Anterior cingulate cortex (tissue), 58 donors: ENCODE measurements at regions not wholly inside any gene's neighbourhood (a gene's known extent, or its start where the extent isn't known, plus 50 kb on each side); places are given as distances from the start of the nearest gene placed in this dataset.
"Not testable (repeated sequence)": the region's sequence is repeated elsewhere in the genome, so short reads cannot be mapped to it uniquely, and the experiment has no call there.

Source experiments
- DNase-seq, 58 donors: peaks; one replicate each; lab custom pipeline; 2025; lab: John Stamatoyannopoulos, UW

DNA sequence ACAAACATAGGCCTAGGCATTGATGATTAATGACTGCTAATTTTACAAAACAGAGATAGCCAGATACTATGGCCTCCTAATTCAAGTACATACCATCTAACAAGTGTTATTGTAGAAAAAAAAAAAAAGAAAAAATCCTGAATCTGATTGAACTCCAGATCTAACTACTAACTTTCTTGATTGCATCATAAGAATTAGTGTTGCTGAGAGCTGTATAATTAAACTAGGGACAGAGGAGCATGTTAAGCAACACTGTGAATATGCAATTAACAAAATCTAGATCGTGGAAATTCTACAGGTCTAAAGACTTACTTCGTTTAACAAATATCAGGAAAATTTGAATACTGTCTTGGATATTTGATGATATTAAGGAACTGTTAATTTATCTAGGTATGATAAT lies 208.3 kb upstream of the ZNF608 start:
- DNase-seq, result no peak

DNA sequence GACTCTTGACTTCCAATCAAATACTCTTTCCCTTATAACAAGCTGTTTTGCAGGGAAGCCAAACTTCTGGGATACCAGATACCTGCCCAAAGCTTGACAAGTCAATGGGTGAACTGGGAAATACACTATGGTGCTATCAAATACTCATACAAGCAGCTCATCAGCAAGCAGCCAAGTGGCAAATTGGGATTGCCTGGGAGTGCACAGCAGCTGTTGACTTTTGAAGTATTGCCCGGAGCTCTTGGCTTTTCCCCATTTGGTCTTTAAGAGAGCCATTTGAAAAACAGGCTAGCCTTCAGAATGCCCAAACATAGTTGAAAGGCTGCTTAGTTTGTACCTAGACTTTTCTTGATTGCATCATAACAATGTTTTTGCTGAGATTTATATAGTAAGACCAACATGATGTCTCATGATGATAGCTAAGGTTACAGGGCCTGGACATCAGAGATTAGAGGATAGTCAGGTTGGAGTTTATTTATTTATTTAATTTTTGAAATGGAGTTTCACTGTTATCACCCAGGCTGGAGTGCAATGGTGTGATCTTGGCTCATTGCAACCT lies 210.1 kb upstream of the ZNF608 start:
- DNase-seq, result peak in 15 of 58 donors; percentile 1 to 26 (median 5)

DNA sequence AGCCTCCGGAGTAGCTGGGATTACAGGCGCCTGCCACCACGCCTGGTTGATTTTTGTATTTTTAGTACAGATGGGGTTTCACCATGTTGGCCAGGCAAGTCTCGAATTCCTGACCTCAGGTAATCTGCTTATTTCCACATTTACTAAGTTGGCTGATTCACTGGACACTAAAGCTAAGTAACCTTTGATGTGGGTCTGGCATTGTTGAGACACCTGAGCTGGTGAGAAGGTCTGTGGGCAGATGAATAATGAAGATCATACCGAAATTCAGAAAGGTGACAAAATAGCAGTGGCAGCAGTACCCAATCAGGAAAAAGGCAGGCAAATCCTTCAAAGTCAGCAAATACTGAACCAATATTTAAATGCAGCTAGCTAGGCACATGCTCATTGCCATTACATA lies 210.6 kb upstream of the ZNF608 start:
- no peak for DNase-seq

DNA sequence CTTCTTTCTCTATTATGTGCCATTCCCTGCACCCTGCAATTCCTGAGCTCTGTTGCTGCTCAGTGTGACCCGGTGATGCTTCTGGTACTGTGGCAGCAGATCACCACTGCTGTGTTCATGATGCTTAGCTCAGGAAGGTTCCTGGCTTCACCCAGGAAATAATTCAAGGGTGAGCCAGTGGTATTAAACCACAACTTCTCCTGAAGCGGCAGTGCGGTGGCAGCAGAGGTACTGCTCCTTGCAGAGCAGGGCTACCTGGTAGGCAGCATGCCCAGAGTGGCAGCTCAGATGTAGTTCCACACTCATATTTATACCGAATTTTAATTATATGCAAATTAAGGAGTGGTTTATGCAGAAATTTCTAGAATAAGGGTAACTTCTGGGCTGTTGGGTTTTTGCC lies 213.8 kb upstream of the ZNF608 start:
- no peak for DNase-seq

DNA sequence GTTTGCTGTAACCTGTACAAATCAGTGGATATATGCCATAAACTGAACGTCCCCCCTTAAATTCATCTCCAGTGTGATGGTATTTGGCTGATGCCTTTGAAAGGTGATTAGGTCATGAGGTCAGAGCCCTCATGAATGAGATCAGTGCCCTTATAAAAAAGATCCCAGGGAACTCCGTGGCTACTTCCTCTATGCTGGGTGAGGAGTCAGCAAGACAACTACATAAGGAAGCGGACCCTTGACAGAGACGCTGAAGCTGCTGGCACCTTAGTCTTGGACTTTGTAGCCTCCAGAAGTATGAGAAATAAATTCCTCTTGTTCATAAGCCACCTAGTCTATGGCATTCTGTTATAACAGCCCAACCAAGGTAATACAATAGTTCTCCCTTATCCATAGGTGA lies 215.1 kb upstream of the ZNF608 start:
- DNase-seq, result no peak

DNA sequence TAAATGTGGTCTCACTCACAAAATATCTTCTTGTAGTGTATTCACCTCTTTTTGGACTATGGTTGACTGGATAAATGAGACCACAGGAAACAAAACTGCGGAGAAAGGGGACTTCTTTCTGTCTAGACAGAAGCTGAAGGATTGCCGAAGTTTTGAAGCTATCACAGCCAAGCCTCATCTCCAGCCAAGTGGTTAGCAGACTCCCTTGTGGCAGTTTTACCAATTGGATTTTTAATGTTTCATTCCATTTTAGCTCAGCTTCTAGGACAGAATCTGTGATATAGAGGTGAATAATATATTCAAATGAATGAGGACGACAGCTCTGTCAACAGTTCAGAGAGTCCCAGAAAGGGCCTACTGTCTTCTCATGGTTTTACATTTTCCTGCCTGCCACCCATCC lies 215.7 kb upstream of the ZNF608 start:
- DNase-seq, result no peak

DNA sequence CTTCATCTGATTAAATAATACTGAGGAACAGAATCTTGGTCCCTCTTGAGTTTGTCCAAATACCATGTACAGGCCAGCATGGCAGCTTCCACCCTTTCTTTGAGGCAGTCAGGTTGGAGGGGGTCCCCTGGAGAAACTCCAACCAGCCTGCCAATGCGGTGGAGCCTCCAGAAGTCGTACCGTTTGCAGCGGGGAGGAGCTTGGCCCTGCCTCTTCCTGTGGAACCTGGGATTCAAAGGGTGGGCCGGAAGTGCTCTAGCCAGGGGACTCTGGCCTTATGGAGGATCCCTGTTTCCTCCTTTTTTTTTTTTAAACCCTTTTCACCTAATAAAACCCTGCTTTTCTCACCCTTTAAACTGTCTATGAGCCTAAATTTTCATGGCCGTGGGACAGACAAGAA lies 216.3 kb upstream of the ZNF608 start:
- DNase-seq, result no peak

DNA sequence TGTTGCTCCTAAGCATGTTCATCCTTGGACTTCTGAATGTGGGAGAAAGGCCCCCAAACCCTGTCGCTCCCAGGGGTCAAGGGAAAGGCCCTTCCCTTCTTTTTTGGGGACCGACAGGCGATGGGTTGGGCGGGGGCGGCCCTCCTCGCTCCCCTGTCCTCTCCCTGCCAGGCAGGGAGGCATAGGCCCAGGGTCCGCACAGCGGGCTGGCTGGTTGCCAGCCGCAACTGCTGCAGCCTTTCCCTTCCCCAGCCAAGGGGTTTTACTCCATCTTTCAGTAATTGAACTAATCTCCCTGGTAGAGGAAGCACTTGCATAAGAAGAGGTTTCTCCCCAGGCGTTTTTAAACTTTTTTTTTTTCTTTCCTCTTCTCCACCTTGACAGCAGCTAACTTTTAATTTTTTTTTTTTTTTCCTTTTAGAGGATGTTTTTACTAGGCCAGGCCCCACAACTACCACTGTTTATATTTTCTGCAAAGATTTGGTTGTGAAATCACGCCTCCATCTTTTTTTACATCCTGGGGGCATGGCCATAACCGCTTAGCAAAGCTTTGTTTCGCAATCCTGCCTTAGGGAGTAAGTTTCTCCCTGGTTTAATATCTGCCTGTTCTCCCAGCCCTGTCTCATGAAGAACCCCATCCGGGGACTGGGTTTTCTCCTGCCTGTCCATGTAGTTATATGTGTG lies 216.9 kb upstream of the ZNF608 start:
- DNase-seq, result no peak

DNA sequence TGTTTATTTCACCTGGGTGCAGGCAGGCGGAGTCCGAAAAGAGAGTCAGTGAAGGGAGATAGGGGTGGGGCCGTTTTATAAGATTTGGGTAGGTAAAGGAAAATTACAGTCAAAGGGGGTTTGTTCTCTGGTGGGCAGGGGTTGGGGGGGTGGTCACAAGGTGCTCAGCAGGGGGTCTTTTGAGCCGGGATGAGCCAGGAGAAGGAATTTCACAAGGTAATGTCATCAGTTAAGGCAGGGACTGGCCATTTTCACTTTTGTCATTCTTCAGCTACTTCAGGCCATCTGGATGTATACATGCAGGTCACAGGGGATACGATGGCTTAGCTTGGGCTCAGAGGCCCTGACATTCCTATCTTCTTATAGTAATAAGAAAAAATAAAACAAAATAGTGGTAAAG lies 220.3 kb upstream of the ZNF608 start:
- not testable (repeated sequence) for DNase-seq

DNA sequence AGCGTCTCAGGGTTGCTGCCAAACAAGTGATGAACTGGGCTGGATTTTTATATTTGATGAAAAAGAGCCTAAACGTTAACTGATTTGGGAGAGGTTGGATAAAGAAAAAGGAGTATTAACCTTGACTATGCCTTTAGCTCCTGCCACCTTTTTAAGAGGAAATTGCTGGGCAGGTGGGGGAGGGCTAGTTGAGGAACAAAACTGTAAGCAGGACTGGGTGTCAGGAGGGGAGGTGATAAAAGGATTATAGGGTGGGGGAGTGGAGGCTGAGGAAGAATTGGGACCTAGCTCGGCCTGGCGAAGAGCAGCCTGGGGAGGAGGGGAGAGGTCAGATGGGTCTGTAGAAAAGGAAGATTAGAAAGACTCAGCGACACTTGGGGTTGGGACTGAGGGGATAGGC lies 223.9 kb upstream of the ZNF608 start:
- not testable (repeated sequence) for DNase-seq

DNA sequence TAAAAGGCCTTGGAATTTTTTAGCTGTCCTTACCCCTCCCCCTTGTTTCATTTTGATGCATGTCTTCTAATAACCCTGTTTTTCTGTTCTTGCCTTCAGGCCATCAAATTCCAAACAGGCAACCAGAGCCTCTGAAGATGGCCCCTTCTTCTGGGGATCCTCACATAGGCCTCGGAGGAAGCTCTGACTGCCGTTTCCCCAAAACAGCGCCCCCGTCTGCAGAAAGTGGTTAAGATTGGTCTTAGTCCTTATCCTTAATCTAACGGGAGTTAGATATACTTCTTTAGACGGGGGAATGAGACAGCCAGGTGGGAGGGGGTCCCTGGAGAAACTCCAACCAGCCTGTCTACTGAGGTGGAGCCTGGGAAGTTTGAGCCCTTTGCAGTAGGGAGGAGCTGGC lies 226.3 kb upstream of the ZNF608 start:
- DNase-seq, result no peak

DNA sequence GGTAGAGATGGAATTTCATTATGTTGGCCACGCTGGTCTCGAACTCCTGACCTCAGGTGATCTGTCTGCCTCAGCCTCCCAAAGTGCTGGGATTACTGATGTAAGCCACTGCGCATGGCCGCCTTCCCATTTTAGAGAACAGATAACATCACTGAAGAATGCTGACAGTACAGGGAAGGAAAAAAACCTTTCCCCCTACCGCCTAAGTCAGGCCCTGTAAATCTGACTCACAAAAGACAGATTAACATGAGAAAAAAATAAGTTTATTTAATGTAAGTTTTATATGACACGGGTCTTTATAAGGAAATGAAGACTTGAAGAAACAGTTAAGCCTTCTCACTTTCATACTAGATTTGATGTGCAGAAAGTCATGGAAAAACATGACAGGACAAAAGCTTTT lies 227.2 kb upstream of the ZNF608 start:
- no peak for DNase-seq

DNA sequence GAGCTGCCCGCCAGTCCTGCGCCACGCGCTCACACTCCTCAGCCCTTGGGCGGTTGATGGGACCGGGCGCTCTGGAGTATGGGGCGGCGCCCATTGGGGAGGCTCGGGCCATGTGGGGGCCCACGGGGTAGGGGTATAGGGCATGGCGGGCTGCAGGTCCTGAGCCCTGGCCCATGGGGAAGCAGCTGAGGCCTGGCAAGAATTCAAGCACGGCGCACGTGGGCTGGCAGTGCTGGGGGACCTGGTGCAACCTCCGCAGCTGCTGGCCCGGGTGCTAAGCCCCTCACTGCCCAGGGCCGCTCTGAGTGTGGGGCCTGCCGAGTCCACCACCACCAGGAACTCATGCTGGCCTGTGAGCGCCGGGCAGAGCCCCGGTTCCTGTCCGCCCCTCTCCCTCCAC lies 229.6 kb upstream of the ZNF608 start:
- no peak for DNase-seq

DNA sequence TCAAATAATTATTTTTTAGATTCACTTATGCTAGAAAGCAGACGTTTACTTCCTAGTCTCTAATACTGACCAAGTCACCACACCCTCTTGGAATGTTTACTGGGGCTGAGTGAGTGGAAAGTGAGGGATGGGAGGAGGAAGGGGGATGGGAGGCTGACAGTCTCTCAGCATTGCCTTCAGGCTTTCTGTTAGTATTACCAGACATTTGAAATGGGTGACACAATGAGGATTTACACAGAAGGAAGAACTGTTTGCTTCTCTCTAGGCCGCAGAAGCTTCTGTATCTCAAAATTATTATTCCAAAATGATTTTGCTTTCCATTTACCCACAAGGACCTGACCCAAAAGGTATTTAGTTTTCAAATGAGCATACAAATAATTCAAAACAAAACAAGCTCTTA lies 232.8 kb upstream of the ZNF608 start:
- no peak for DNase-seq

DNA sequence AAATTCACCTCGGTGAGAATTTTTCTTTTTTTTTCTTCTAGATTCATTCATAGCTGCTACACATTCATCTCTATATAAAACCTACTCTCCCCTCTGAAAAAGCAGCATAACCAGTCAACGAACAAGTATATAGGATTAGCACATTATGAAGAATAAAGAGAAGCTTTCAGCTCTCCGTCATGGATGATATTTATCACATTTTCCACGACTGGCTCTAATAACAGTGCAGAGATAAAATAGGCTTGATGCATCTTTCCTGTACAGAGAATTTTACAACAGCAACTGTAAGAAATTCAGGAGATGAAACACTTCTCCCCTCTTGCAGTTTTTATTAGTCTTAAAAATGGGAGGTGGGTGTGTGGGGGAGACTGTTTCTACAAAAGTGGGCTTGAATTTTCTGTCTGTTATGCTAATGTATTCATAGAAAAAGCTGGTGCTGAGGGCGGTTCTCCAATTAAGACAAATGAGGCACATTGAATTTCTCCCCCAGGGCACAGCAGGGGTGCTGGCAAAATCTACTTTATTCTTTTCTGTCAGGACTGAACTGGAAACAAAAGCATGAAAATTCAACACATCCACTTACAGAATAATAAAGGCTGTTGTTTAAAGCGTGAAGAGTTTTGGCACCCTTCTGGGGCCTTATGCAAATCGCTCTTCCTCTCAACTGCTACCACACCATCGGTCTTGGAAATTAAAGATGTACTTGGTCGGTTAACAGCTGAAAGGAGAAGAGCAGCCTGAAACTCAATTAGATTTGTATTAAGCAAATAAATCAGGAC lies 233.9 kb upstream of the ZNF608 start:
- DNase-seq, result peak in 37 of 58 donors; percentile 2 to 77 (median 34)

DNA sequence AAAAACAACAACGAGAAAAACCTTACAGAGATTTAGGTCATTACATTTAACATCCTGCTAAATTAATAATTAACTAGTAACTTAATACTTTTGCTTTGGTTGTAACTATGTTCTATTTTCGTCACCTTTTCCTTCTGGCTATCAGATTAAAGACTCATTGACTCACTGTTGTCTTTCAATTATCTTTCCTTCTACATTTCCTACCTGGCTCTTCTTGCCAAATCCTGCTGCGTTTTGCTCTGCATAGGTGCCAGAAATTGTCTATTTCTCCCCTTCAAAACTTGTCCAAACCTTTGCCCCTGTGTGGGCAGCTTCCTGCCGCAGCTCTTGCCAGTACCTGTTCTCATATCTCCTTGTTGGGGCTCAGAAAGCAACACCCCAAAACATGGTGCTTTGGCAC lies 235.5 kb upstream of the ZNF608 start:
- no peak for DNase-seq

DNA sequence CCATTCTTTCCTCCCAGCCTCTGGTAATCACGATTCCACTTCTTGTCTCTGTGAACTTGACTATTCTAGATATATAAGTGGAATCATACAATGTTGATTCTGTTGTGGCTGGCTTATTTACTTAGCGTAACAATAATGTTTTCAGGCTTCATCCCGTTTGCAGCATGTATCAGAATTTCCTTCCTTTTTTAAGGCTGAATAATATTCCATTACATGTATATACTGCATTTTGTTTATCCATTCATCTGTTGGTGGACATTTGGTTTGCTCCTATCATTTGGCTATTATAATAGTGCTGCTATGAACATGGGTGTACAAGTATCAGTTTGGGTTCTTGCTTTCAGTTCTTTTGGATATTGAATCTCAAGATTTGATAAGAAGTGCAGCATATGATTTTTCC lies 239.7 kb upstream of the ZNF608 start:
- DNase-seq, result no peak

DNA sequence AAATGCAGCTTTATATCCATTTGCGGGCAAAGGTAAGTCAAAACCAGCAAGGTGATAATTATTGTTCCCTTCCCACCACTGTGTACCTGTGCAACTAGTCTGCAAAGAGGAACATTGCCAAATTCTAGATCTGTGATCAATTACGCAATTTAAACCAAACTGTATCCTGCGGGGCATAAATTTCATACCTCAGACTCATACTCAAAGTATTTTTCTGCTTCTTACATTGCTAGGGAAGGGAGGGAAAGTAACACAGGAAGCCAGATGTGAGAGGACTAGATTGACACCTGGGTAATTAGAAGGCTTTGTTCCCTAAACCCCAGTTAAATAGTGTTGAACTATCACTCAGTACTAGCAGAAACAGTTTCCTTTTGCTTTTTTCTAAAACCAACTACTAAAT lies 240.2 kb upstream of the ZNF608 start:
- no peak for DNase-seq

DNA sequence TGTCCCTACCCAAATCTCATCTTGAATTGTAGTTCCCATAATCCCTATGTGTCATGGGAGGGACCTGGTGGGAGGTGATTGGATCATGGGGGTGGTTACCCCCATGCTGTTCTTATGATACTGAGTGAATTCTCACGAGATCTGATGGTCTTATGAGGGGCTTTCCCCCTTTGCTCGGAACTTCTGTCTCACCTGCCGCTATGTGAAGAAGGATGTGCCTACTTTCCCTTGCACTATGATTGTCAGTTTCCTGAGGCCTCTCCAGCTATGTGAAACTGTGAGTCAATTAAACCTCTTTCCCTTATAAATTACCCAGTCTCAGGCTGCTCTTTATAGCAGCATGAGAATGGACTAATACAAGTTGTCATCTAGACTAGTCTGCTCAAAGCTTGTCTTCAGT lies 241.3 kb upstream of the ZNF608 start:
- not testable (repeated sequence) for DNase-seq

DNA sequence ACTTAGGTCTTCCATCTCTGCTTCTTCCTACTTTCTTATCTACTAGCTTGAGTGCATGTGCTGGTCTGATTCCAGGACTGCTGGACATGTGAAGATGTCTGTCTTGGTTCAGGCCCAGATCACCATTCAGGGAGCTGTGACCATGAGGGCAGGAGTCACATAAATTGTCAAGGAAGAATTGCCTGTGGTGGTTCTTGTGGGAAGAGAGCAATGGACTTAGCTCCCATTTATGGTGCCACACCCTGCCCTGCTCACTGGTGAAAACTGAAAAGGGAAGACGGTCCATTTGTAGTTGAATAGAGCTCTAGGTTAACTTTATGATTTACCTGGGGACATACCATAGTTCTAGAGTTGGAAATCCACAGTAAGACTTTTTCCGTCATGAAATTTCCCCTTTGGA lies 244.3 kb upstream of the ZNF608 start:
- no peak for DNase-seq

DNA sequence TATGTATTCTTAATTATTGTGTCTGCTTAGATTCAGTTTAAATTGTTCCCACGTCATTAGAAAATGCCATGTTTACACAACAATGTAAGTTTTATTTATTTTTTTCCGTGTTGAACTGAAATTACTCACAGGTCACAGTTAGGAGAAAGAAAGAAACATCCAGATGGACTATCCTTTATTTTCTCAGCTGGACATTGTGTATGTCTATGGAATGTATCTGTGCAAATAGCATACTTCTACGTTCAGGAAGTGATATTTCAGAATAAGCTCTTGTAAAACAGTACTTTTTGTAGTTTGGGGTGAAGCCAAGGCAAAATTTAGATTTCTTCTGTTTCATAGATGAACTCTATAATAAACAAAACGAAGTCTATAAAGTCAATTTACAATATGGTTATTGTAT lies 249.0 kb upstream of the ZNF608 start:
- no peak for DNase-seq
